ENCODE measurements at regions not wholly inside any gene's neighbourhood (a gene's known extent, or its start where the extent isn't known, plus 50 kb on each side); places are given as distances from the start of the nearest gene placed in this dataset.
"Not testable (repeated sequence)": the region's sequence is repeated elsewhere in the genome, so short reads cannot be mapped to it uniquely, and the experiment has no call there.

- DNase-seq, result peak in 8 of 42 donors; percentile 7 to 40 (median 24)
- intact Hi-C loops (cut with DNase I), result no loop called here
Measured at GRCh38 chr1:30373471-30374399, 349.6 kb downstream of the MATN1 start.

- intact Hi-C loops (cut with DNase I), result no loop called here
- DNase-seq, result peak in 7 of 42 donors; percentile 2 to 38 (median 28)
Measured at GRCh38 chr1:30372792-30373433, 350.5 kb downstream of the MATN1 start.

GRCh38 chr1:30371888-30372791 is 351.2 kb downstream of the MATN1 start:
- intact Hi-C loops (cut with DNase I), result no loop called here
- DNase-seq, result peak in 5 of 42 donors; percentile 14 to 22 (median 19)

GRCh38 chr1:30371179-30371788 is 352.1 kb downstream of the MATN1 start:
- intact Hi-C loops (cut with DNase I), result no loop called here
- peak in 4 of 42 donors; percentile 13 to 29 (median 20) for DNase-seq

GRCh38 chr1:30368651-30369240 is 354.6 kb downstream of the MATN1 start:
- DNase-seq, result peak in 3 of 42 donors; percentile 19 to 31 (median 20)
- intact Hi-C loops (cut with DNase I), result no loop called here

GRCh38 chr1:30366911-30367310 is 356.5 kb downstream of the MATN1 start:
- DNase-seq, result peak in 3 of 42 donors; percentile 8 to 26 (median 16)
- intact Hi-C loops (cut with DNase I), result no loop called here

- intact Hi-C loops (cut with DNase I), result no loop called here
- peak in 3 of 42 donors; percentile 9 to 36 (median 24) for DNase-seq
Measured at GRCh38 chr1:30366199-30366598, 357.2 kb downstream of the MATN1 start.

- intact Hi-C loops (cut with DNase I), result no loop called here
Measured at GRCh38 chr1:30365596-30365995, 357.8 kb downstream of the MATN1 start.

GRCh38 chr1:30363031-30363430 is 360.4 kb downstream of the MATN1 start:
- DNase-seq, result peak in 2 of 42 donors; percentile 3 to 4
- intact Hi-C loops (cut with DNase I), result no loop called here

More at GRCh38 chr1:30365596-30365995, 357.8 kb downstream of the MATN1 start:
- DNase-seq, result peak in 2 of 42 donors; percentile 10 to 31

- intact Hi-C loops (cut with DNase I), result no loop called here
- no peak for DNase-seq
Measured at GRCh38 chr1:30362603-30362990, 360.8 kb downstream of the MATN1 start.

GRCh38 chr1:30361890-30362602 is 361.3 kb downstream of the MATN1 start:
- intact Hi-C loops (cut with DNase I), result not testable (repeated sequence)
- DNase-seq, result peak in 2 of 42 donors; percentile 22 to 33

GRCh38 chr1:30360753-30361152 is 362.6 kb downstream of the MATN1 start:
- intact Hi-C loops (cut with DNase I), result no loop called here
- peak in 2 of 42 donors; percentile 28 to 29 for DNase-seq

GRCh38 chr1:30360281-30360680 is 363.1 kb downstream of the MATN1 start:
- peak in 3 of 42 donors; percentile 0 to 27 (median 12) for DNase-seq
- intact Hi-C loops (cut with DNase I), result no loop called here

GRCh38 chr1:30359539-30360220 is 363.7 kb downstream of the MATN1 start:
- DNase-seq, result peak in 3 of 42 donors; percentile 0 to 23 (median 20)
- intact Hi-C loops (cut with DNase I), result no loop called here

- DNase-seq, result no peak
- intact Hi-C loops (cut with DNase I), result no loop called here
Measured at GRCh38 chr1:30358500-30358899, 364.9 kb downstream of the MATN1 start.

- peak in 2 of 42 donors; percentile 18 to 24 for DNase-seq
- intact Hi-C loops (cut with DNase I), result no loop called here
Measured at GRCh38 chr1:30356839-30357238, 366.5 kb downstream of the MATN1 start.

- peak in 1 of 42 donors; percentile 16 for DNase-seq
- intact Hi-C loops (cut with DNase I), result no loop called here
Measured at GRCh38 chr1:30354410-30354809, 369.0 kb downstream of the MATN1 start.

Measured in head of caudate nucleus (tissue), 42 donors.